ENCODE measurements at regions not wholly inside any gene's neighbourhood (a gene's known extent, or its start where the extent isn't known, plus 50 kb on each side); places are given as distances from the start of the nearest gene placed in this dataset.

GRCh38 chr12:87464565-87464964, 564.6 kb downstream of the C12orf50 start:
- H3K36me3 ChIP-seq: no peaks in the 10 kb centered on the region
- H3K4me1 ChIP-seq (ENCODE audit: control insufficient read depth in 1 of 2, insufficient read depth in 1 of 2, low read depth in 1 of 2, low read length in 1 of 2): no peaks in the 10 kb centered on the region
- TF ChIP-seq, protein P1, sequence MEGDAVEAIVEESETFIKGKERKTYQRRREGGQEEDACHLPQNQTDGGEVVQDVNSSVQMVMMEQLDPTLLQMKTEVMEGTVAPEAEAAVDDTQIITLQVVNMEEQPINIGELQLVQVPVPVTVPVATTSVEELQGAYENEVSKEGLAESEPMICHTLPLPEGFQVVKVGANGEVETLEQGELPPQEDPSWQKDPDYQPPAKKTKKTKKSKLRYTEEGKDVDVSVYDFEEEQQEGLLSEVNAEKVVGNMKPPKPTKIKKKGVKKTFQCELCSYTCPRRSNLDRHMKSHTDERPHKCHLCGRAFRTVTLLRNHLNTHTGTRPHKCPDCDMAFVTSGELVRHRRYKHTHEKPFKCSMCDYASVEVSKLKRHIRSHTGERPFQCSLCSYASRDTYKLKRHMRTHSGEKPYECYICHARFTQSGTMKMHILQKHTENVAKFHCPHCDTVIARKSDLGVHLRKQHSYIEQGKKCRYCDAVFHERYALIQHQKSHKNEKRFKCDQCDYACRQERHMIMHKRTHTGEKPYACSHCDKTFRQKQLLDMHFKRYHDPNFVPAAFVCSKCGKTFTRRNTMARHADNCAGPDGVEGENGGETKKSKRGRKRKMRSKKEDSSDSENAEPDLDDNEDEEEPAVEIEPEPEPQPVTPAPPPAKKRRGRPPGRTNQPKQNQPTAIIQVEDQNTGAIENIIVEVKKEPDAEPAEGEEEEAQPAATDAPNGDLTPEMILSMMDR (IDR thresholded peaks at IDR 0.05): no peak
- H3K4me3 ChIP-seq (ENCODE audit: low read depth in 1 of 2, low read length in 1 of 2): no peak overlapping the region
- H3K27me3 ChIP-seq: no peaks in the 10 kb centered on the region
- H3K27ac ChIP-seq: no peak overlapping the region
- no peaks in the 10 kb centered on the region for H3K9me3 ChIP-seq

DNA sequence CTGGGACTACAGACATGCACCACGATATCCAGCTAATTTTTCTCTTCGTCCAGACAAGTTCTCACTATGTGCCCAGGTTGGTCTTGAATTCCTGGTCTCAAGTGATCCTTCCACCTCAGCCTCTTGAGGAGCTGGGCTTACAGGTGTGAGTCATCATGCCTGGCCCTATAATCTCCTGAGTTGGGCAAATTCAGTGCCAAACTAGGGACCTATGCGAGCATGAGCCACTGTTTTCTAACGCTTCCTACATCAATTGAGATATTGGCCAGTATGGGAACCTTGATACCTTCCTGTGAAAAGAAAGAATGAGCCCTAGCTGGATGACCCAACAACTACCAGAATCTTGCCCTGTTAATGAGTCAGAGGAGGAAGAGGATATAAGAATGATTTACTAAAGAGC, 585.2 kb downstream of the C12orf50 start:
- H3K4me3 ChIP-seq (ENCODE audit: low read depth in 1 of 2, low read length in 1 of 2): no peak overlapping the region
- H3K36me3 ChIP-seq: no peaks in the 10 kb centered on the region
- H3K27me3 ChIP-seq: no peaks in the 10 kb centered on the region
- no peaks in the 10 kb centered on the region for H3K4me1 ChIP-seq (ENCODE audit: control insufficient read depth in 1 of 2, insufficient read depth in 1 of 2, low read depth in 1 of 2, low read length in 1 of 2)
- H3K9me3 ChIP-seq: no peaks in the 10 kb centered on the region
- no peak overlapping the region for H3K27ac ChIP-seq
- TF ChIP-seq, protein P1 (IDR thresholded peaks at IDR 0.05): no peak

DNA sequence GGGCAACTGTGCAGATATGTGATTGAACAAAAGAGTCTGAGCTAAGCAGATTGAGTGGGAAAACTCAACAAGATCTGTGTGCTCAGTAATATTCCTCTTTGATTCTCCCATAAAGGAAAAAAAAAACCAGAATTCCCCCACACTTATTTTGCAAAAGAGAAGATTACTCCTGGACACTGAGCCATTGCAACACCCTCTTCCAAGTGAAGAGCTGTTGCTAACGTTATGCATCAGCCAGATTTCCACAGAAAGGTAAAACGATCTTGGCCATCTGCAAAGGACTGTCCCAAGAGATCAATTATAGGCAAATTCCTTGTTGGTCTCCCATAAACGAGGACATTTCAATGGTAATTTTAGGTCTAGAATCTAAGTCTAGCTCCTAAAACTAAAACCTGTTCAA, 587.7 kb downstream of the C12orf50 start:
- no peak overlapping the region for H3K4me3 ChIP-seq (ENCODE audit: low read depth in 1 of 2, low read length in 1 of 2)
- no peaks in the 10 kb centered on the region for H3K4me1 ChIP-seq (ENCODE audit: control insufficient read depth in 1 of 2, insufficient read depth in 1 of 2, low read depth in 1 of 2, low read length in 1 of 2)
- TF ChIP-seq, protein P1 (IDR thresholded peaks at IDR 0.05): no peak
- H3K27ac ChIP-seq: no peak overlapping the region
- H3K36me3 ChIP-seq: no peaks in the 10 kb centered on the region
- no peaks in the 10 kb centered on the region for H3K27me3 ChIP-seq
- H3K9me3 ChIP-seq: no peaks in the 10 kb centered on the region

GRCh38 chr12:87439990-87440827, 589.0 kb downstream of the C12orf50 start:
- Histone ChIP-seq H3K27ac (no peak overlapping the region), H3K27me3 (no peaks in the 10 kb centered on the region), H3K4me3 (ENCODE audit: low read depth in 1 of 2, low read length in 1 of 2) (no peak overlapping the region), H3K9me3 (no peaks in the 10 kb centered on the region), H3K36me3 (no peaks in the 10 kb centered on the region), H3K4me1 (ENCODE audit: control insufficient read depth in 1 of 2, insufficient read depth in 1 of 2, low read depth in 1 of 2, low read length in 1 of 2) (no peaks in the 10 kb centered on the region)
- TF ChIP-seq, protein P1 (IDR thresholded peaks at IDR 0.05): no peak

DNA sequence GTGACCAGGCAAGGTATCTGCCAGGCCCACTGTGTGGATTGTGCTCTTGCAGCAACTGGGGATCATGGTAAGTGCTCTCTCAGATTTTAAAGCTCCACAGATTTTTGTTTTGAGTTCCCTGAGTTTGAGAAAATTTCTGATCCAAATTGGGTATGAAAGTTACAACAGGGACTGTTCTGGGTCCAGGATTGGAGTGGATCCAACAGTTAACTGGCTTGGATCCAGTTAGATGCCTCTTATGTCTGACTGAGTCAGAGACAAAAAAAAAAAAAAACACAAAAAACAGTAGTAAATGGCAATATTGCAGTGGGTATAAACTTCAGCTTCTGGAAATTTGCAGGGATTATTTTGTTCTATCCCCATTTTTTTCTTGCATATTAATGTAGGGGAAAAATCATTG, 598.8 kb downstream of the C12orf50 start:
- no peaks in the 10 kb centered on the region for H3K36me3 ChIP-seq
- H3K4me1 ChIP-seq (ENCODE audit: control insufficient read depth in 1 of 2, insufficient read depth in 1 of 2, low read depth in 1 of 2, low read length in 1 of 2): no peaks in the 10 kb centered on the region
- H3K27ac ChIP-seq: no peak overlapping the region
- no peaks in the 10 kb centered on the region for H3K9me3 ChIP-seq
- H3K27me3 ChIP-seq: no peaks in the 10 kb centered on the region
- no peak overlapping the region for H3K4me3 ChIP-seq (ENCODE audit: low read depth in 1 of 2, low read length in 1 of 2)
- TF ChIP-seq, protein P1 (IDR thresholded peaks at IDR 0.05): no peak
